HepG2 (cell line): ENCODE measurements at regions not wholly inside any gene's neighbourhood (a gene's known extent, or its start where the extent isn't known, plus 50 kb on each side); places are given as distances from the start of the nearest gene placed in this dataset.

Source experiments
- ATAC-seq: fragments of 200-7000 bp; cut with Tn5 transposase; 3 replicates; pipeline ENCODE4 v1.9.1; 2020; ENCODE audit warnings: mild to moderate bottlenecking, moderate library complexity
- BruUV-seq: library from RNA; stranded (reverse); fragments of 400-500 nt; replicated peaks from 2 replicates; lab custom pipeline; 2021; lab: Mats Ljungman, UMichigan
- CTCF ChIA-PET: fragments of 300-600 bp; formaldehyde crosslinking; extraction: SDS; loops from one replicate; lab custom pipeline; 2021; ENCODE audit warnings: low total read pairs, inconsistent platforms, low intra/inter-chr PET ratio; lab: Yijun Ruan, JAX
- POLR2A ChIA-PET: fragments of 350-600 bp; sonication (Branson Sonifier 250); formaldehyde crosslinking; loops from one replicate; lab custom pipeline; 2020; ENCODE audit warnings: antibody characterized with exemption, inconsistent platforms; lab: Yijun Ruan, JAX
- DNase-seq: peaks from one replicate; pipeline ENCODE4 v3.0.0-alpha.2; 2015; ENCODE audit warnings: low spot score
- FAIRE-seq: peaks from 3 replicates; lab custom pipeline; 2011; peaks lifted over from hg19 to GRCh38; lab: Jason Lieb, UNC
- H2AFZ ChIP-seq: one replicate; pipeline ENCODE4 v1.6.1; 2011; ENCODE audit warnings: low read length, inconsistent platforms
- H3K27ac ChIP-seq: fragments of 300-600 bp; 3 replicates; pipeline ENCODE4 v1.8.0; 2011; ENCODE audit warnings: mixed run types, mild to moderate bottlenecking, mixed read lengths, low read length, inconsistent platforms; ENCODE audit not compliant: insufficient read depth; ENCODE audit errors: extremely low read length
- H3K27me3 ChIP-seq, 2 experiments: fragments of 200-600 bp in 1 of 2; 2 replicates in 1 of 2; 3 replicates in 1 of 2; pipeline versions ENCODE4 v1.6.0 to v1.8.0; 2011; ENCODE audit warnings: low read length in 2 of 2, mild to moderate bottlenecking in 2 of 2, moderate library complexity in 2 of 2, inconsistent platforms in 1 of 2; ENCODE audit not compliant: insufficient read depth in 2 of 2, control insufficient read depth in 1 of 2
- H3K36me3 ChIP-seq, 2 experiments: fragments of 200-600 bp in 1 of 2; replicated peaks in 1 of 2; 2 replicates in 1 of 2; 3 replicates in 1 of 2; pipeline versions ENCODE4 v1.5.1 to v1.8.0; 2011; ENCODE audit warnings: low read length in 2 of 2, inconsistent platforms in 1 of 2; ENCODE audit not compliant: insufficient read depth in 2 of 2, control insufficient read depth in 1 of 2
- H3K4me1 ChIP-seq: 2 replicates; pipeline ENCODE4 v1.5.1; 2012; ENCODE audit warnings: low read length, inconsistent platforms; ENCODE audit not compliant: insufficient read depth
- H3K4me2 ChIP-seq: 2 replicates; pipeline ENCODE4 v1.6.0; 2011; ENCODE audit warnings: low read depth, low read length, inconsistent platforms
- H3K4me3 ChIP-seq, 3 experiments: fragments of 200-600 bp in 1 of 3; sonication (generic), shearing (Covaris generic) in 1 of 3; replicated peaks in 1 of 3; 2 replicates each; pipeline ENCODE4 v1.5.1; 2011 to 2016; ENCODE audit warnings: low read length in 3 of 3, inconsistent platforms in 2 of 3, low read depth in 2 of 3, mild to moderate bottlenecking in 2 of 3, control low read depth in 1 of 3, mixed read lengths in 1 of 3; ENCODE audit not compliant: insufficient read depth in 1 of 3
- H3K79me2 ChIP-seq: one replicate; pipeline ENCODE4 v1.6.1; 2011; ENCODE audit warnings: low read length, inconsistent platforms; ENCODE audit not compliant: insufficient read depth
- H3K9ac ChIP-seq: 2 replicates; pipeline ENCODE4 v1.6.0; 2011; ENCODE audit warnings: mild to moderate bottlenecking, low read depth, low read length, inconsistent platforms; ENCODE audit not compliant: insufficient read depth
- H3K9me3 ChIP-seq: 2 replicates; pipeline ENCODE4 v1.5.1; 2012; ENCODE audit warnings: mild to moderate bottlenecking, low read length
- H4K20me1 ChIP-seq: 2 replicates; pipeline ENCODE4 v1.6.0; 2011; ENCODE audit warnings: inconsistent platforms, mild to moderate bottlenecking, low read length, moderate library complexity; ENCODE audit not compliant: insufficient read depth
- GLI4 ChIP-seq: sonication (generic); formaldehyde crosslinking; IDR thresholded peaks from 2 replicates; pipeline ENCODE4 v1.5.1; 2020; ENCODE audit warnings: missing genetic modification reagents, mild to moderate bottlenecking, moderate library complexity, borderline replicate concordance
- HCFC1 ChIP-seq: fragments of 150-350 bp; IDR thresholded peaks from 2 replicates; pipeline ENCODE4 v1.6.1; 2014; ENCODE audit warnings: low read depth, low read length
- JARID2 ChIP-seq: sonication (generic); formaldehyde crosslinking; IDR thresholded peaks from 2 replicates; pipeline ENCODE4 v1.8.1; 2023; ENCODE audit warnings: missing genetic modification reagents, inconsistent platforms; ENCODE audit not compliant: insufficient replicate concordance
- MEIS1 ChIP-seq: sonication (generic); formaldehyde crosslinking; IDR thresholded peaks from 2 replicates; pipeline ENCODE4 v1.9.0; 2021; ENCODE audit warnings: mild to moderate bottlenecking, missing genetic modification reagents, moderate library complexity, borderline replicate concordance
- PLRG1 ChIP-seq: fragments of 450-650 bp; conservative IDR thresholded peaks from 2 replicates; pipeline ENCODE4 v1.6.1; 2016
- REPIN1 ChIP-seq: sonication (generic); formaldehyde crosslinking; IDR thresholded peaks from 2 replicates; pipeline ENCODE4 v1.8.0; 2022; ENCODE audit warnings: missing genetic modification reagents, low read depth, mild to moderate bottlenecking, borderline replicate concordance
- ZKSCAN1 ChIP-seq: fragments of 150-350 bp; IDR thresholded peaks from 2 replicates; pipeline ENCODE4 v1.6.1; 2014; ENCODE audit warnings: low read length
- ZMAT3 ChIP-seq: sonication (generic); formaldehyde crosslinking; conservative IDR thresholded peaks from 2 replicates; pipeline ENCODE4 v1.7.0; 2021; ENCODE audit warnings: missing genetic modification reagents
- ZNF12 ChIP-seq: sonication (generic); formaldehyde crosslinking; IDR thresholded peaks from 2 replicates; pipeline ENCODE4 v1.5.0; 2020; ENCODE audit warnings: missing genetic modification reagents
- WGBS: methylation state at CpG from one replicate; pipeline ENCODE4 v1.1.6; 2017; ENCODE audit warnings: low lambda C conversion rate; 5-methylcytosine and 5-hydroxymethylcytosine counted together
- in situ Hi-C: cut with HindIII; loops from 2 replicates; pipeline ENCODE4 v1.10.0; 2017; ENCODE audit warnings: low pct_unique_long_range_greater_than_20kb; ENCODE audit not compliant: extremely low pct_ligation_motif_present
- intact Hi-C: fragments of 100-400 bp; cut with micrococcal nuclease; formaldehyde crosslinking; loops from one replicate; pipeline ENCODE4 v1.10.0; 2022; ENCODE audit not compliant: unreplicated experiment
- TF ChIP-seq, protein P1 (sequence below): sonication (generic); formaldehyde crosslinking; conservative IDR thresholded peaks from 2 replicates; pipeline ENCODE4 v1.4.0; 2020; ENCODE audit warnings: missing genetic modification reagents

DNA sequence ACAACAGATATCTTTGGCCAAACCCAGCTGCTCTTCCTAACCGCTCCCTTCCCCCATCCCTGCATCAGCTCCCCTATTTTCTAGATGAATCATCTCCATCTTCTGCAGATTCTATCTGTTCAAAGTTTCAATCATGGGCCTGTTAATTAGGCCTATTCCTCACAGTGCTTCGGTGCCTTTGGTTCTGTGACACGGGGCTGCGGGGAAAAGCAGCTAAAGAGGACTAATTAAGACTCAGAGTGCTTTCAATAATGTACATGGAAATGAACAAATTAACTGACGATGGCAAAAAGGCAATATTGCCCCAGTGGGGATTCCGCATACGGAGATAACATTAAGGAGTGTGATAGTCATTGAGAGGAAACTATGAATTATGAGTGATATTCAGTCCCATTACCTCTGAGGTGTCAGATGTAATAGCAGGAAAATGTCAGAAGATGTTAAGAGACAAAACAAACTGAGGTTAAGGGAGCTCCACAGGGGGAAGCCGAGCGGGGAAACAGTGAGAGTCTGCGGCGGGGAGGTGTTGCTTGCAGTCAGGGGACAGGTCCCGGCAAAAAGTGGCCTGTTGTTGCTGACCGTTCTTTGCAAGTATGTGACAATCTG lies 716.9 kb downstream of the TYW1 start:
- Histone ChIP-seq H2AFZ (no peak overlapping the region), H3K27ac (no peak overlapping the region), H3K79me2 (no peaks in the 10 kb centered on the region), H3K4me1 (no peaks in the 10 kb centered on the region), H3K36me3 (no peaks in the 10 kb centered on the region), H3K4me2 (no peak overlapping the region), H3K4me3 (no peak overlapping the region), H3K9ac (no peak overlapping the region)
- FAIRE-seq: no peak
- ChIA-PET CTCF (no interaction called here), POLR2A (no interaction called here)
- BruUV-seq: no TSS peak
- DNase-seq: no peak
- ATAC-seq: no peak
- WGBS: 44% methylated on average over 13 of the region's 13 CpGs
- TF ChIP-seq GLI4 (CRISPR knock-in tag) (no peak), ZNF12 (CRISPR knock-in tag) (no peak), REPIN1 (CRISPR knock-in tag) (no peak), ZKSCAN1 (no peak), HCFC1 (no peak), MEIS1 (CRISPR knock-in tag) (no peak), JARID2 (no peak), ZMAT3 (CRISPR knock-in tag) (no peak), PLRG1 (no peak)
- TF ChIP-seq, protein P1, sequence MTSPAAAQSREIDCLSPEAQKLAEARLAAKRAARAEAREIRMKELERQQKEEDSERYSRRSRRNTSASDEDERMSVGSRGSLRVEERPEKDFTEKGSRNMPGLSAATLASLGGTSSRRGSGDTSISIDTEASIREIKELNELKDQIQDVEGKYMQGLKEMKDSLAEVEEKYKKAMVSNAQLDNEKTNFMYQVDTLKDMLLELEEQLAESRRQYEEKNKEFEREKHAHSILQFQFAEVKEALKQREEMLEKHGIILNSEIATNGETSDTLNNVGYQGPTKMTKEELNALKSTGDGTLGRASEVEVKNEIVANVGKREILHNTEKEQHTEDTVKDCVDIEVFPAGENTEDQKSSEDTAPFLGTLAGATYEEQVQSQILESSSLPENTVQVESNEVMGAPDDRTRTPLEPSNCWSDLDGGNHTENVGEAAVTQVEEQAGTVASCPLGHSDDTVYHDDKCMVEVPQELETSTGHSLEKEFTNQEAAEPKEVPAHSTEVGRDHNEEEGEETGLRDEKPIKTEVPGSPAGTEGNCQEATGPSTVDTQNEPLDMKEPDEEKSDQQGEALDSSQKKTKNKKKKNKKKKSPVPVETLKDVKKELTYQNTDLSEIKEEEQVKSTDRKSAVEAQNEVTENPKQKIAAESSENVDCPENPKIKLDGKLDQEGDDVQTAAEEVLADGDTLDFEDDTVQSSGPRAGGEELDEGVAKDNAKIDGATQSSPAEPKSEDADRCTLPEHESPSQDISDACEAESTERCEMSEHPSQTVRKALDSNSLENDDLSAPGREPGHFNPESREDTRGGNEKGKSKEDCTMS (CRISPR knock-in tag): no peak
- TF ChIP-seq, all 625 proteins: peak for 0
- intact Hi-C loops: no loop called here
- Histone ChIP-seq H3K27me3 (no peaks in the 10 kb centered on the region; a peak in 1 of 5 replicates), H4K20me1 (no peaks in the 10 kb centered on the region), H3K9me3 (no peaks in the 10 kb centered on the region)
- in situ Hi-C loops: no loop called here
